ENCODE measurements at regions not wholly inside any gene's neighbourhood (a gene's known extent, or its start where the extent isn't known, plus 50 kb on each side); places are given as distances from the start of the nearest gene placed in this dataset.
A peak's percentile ranks its signal among the peaks of the same experiment; 100 is the strongest.

GRCh38 chr2:18496516-18496915 is 63.9 kb downstream of the RDH14 start:
- Histone ChIP-seq H3K4me2 (ENCODE audit: extremely low read depth, insufficient read depth, low read length) (no peak overlapping the region), H3K27me3 (ENCODE audit: control insufficient read depth, insufficient read depth, low read length) (no peaks in the 10 kb centered on the region), H4K20me1 (ENCODE audit: control insufficient read depth, extremely low read depth, insufficient read depth, low read length) (no peaks in the 10 kb centered on the region), H3K9me3 (ENCODE audit: control insufficient read depth, insufficient read depth, low read depth, low read length) (no peaks in the 10 kb centered on the region), H3K27ac (ENCODE audit: insufficient read depth, low read length) (no peak overlapping the region), H3K36me3 (ENCODE audit: control insufficient read depth, insufficient read depth, low read length) (no peaks in the 10 kb centered on the region), H3K9ac (ENCODE audit: insufficient read depth, low read length) (no peak overlapping the region), H3K4me1 (ENCODE audit: control insufficient read depth, extremely low read depth, insufficient read depth, low read length) (no peaks in the 10 kb centered on the region), H3K79me2 (ENCODE audit: control insufficient read depth, insufficient read depth, low read length) (no peaks in the 10 kb centered on the region), H3K4me3 (replicated peaks in 1 of 4; ENCODE audit: control extremely low read depth in 1 of 4, insufficient read depth in 1 of 4, low read depth in 3 of 4, low read length in 4 of 4) (no peak overlapping the region), H2AFZ (ENCODE audit: low read length) (no peak overlapping the region)
- DNase-seq (ENCODE audit: low read depth in 2 of 2): no peak
- no peak for TF ChIP-seq CTCF (conservative IDR thresholded peaks at IDR 0.05 in 1 of 2, IDR thresholded peaks at IDR 0.05 in 1 of 2; ENCODE audit: low read depth in 1 of 2, low read length in 2 of 2)
- TF ChIP-seq EZH2 (IDR thresholded peaks at IDR 0.05; ENCODE audit: low read length, missing control alignments): no peak

DNA sequence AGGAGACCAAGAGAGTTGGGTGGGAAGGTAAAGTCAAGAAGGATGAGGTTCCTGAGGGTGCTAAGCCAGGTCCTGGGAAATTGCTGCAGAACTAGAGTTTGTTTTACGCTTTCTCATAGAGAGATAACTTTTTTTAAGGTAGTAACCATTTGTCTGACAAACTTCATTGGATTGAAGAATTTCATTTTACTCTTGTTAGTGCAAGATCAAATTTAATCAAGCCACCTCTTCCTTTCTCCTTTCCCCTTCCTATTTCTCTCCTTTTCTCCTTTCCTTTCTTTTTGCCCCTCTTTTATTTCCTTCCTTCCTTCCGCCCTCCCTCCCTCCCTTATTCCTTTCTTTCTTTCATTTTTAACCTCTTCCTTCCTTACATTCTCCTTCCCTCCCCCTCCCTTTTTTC is 65.4 kb downstream of the RDH14 start:
- no peaks in the 10 kb centered on the region for H3K36me3 ChIP-seq (ENCODE audit: control insufficient read depth, insufficient read depth, low read length)
- no peaks in the 10 kb centered on the region for H4K20me1 ChIP-seq (ENCODE audit: control insufficient read depth, extremely low read depth, insufficient read depth, low read length)
- no peaks in the 10 kb centered on the region for H3K27me3 ChIP-seq (ENCODE audit: control insufficient read depth, insufficient read depth, low read length)
- H3K4me1 ChIP-seq (ENCODE audit: control insufficient read depth, extremely low read depth, insufficient read depth, low read length): no peaks in the 10 kb centered on the region
- no peak overlapping the region for H3K27ac ChIP-seq (ENCODE audit: insufficient read depth, low read length)
- H3K4me3 ChIP-seq (replicated peaks in 1 of 4; ENCODE audit: control extremely low read depth in 1 of 4, insufficient read depth in 1 of 4, low read depth in 3 of 4, low read length in 4 of 4): no peak overlapping the region
- H2AFZ ChIP-seq (ENCODE audit: low read length): no peak overlapping the region
- no peaks in the 10 kb centered on the region for H3K79me2 ChIP-seq (ENCODE audit: control insufficient read depth, insufficient read depth, low read length)
- H3K4me2 ChIP-seq (ENCODE audit: extremely low read depth, insufficient read depth, low read length): no peak overlapping the region
- no peaks in the 10 kb centered on the region for H3K9me3 ChIP-seq (ENCODE audit: control insufficient read depth, insufficient read depth, low read depth, low read length)
- H3K9ac ChIP-seq (ENCODE audit: insufficient read depth, low read length): no peak overlapping the region
- no peak for DNase-seq (ENCODE audit: low read depth in 2 of 2)
- no peak for TF ChIP-seq CTCF (conservative IDR thresholded peaks at IDR 0.05 in 1 of 2, IDR thresholded peaks at IDR 0.05 in 1 of 2; ENCODE audit: low read depth in 1 of 2, low read length in 2 of 2)
- no peak for TF ChIP-seq EZH2 (IDR thresholded peaks at IDR 0.05; ENCODE audit: low read length, missing control alignments)

- H3K9me3 ChIP-seq (ENCODE audit: control insufficient read depth, insufficient read depth, low read depth, low read length): no peaks in the 10 kb centered on the region
- no peak overlapping the region for H3K4me2 ChIP-seq (ENCODE audit: extremely low read depth, insufficient read depth, low read length)
- H3K27ac ChIP-seq (ENCODE audit: insufficient read depth, low read length): no peak overlapping the region
- H3K27me3 ChIP-seq (ENCODE audit: control insufficient read depth, insufficient read depth, low read length): no peaks in the 10 kb centered on the region
- H3K36me3 ChIP-seq (ENCODE audit: control insufficient read depth, insufficient read depth, low read length): no peaks in the 10 kb centered on the region
- no peaks in the 10 kb centered on the region for H4K20me1 ChIP-seq (ENCODE audit: control insufficient read depth, extremely low read depth, insufficient read depth, low read length)
- TF ChIP-seq EZH2 (IDR thresholded peaks at IDR 0.05; ENCODE audit: low read length, missing control alignments) (no peak), CTCF (conservative IDR thresholded peaks at IDR 0.05 in 1 of 2, IDR thresholded peaks at IDR 0.05 in 1 of 2; ENCODE audit: low read depth in 1 of 2, low read length in 2 of 2) (no peak)
- no peak overlapping the region for H3K4me3 ChIP-seq (replicated peaks in 1 of 4; ENCODE audit: control extremely low read depth in 1 of 4, insufficient read depth in 1 of 4, low read depth in 3 of 4, low read length in 4 of 4)
- H3K9ac ChIP-seq (ENCODE audit: insufficient read depth, low read length): no peak overlapping the region
- H3K4me1 ChIP-seq (ENCODE audit: control insufficient read depth, extremely low read depth, insufficient read depth, low read length): no peaks in the 10 kb centered on the region
- peak in 1 of 2 donors; percentile 33 for DNase-seq (ENCODE audit: low read depth in 2 of 2)
- no peaks in the 10 kb centered on the region for H3K79me2 ChIP-seq (ENCODE audit: control insufficient read depth, insufficient read depth, low read length)
- H2AFZ ChIP-seq (ENCODE audit: low read length): no peak overlapping the region
Measured at GRCh38 chr2:18492721-18493120, 67.7 kb downstream of the RDH14 start.

Measured in fibroblast of lung (primary cell).